CD4-positive, alpha-beta T cell (primary cell): ENCODE measurements at regions not wholly inside any gene's neighbourhood (a gene's known extent, or its start where the extent isn't known, plus 50 kb on each side); places are given as distances from the start of the nearest gene placed in this dataset.
A peak's percentile ranks its signal among the peaks of the same experiment; 100 is the strongest.
"Not testable (repeated sequence)": the region's sequence is repeated elsewhere in the genome, so short reads cannot be mapped to it uniquely, and the experiment has no call there.

Experiments used
- ATAC-seq: fragments of 200-7000 bp; cut with Tn5 transposase; one replicate; pipeline ENCODE4 v1.10.0; 2022; ENCODE audit warnings: mild to moderate bottlenecking; ENCODE audit not compliant: poor library complexity
- CTCF ChIA-PET: fragments of 350-600 bp; sonication (Branson Sonifier 250); formaldehyde crosslinking; loops from one replicate; lab custom pipeline; 2021; ENCODE audit warnings: antibody characterized with exemption, inconsistent platforms; lab: Charles Lee
- POLR2A ChIA-PET: fragments of 350-600 bp; sonication (Branson Sonifier 250); formaldehyde crosslinking; loops from one replicate; lab custom pipeline; 2021; ENCODE audit warnings: antibody characterized with exemption, inconsistent platforms; lab: Charles Lee
- DNase-seq, 14 experiments: peaks; one replicate each; pipeline ENCODE4 v3.0.0-alpha.2; 2013 to 2020; ENCODE audit warnings: mixed read lengths in 2 of 14
- H3K27ac ChIP-seq, 2 donors: one replicate each; pipeline versions ENCODE4 v1.5.1 to v1.7.0; 2013; ENCODE audit warnings: low read length in 2 of 2, low read depth in 1 of 2, mild to moderate bottlenecking in 1 of 2
- H3K27me3 ChIP-seq, 2 experiments: 1 replicate in 1 of 2; 2 replicates in 1 of 2; pipeline versions ENCODE4 v1.6.1 to v1.7.0; 2013; ENCODE audit warnings: low read length in 2 of 2, control low read depth in 1 of 2, mild to moderate bottlenecking in 1 of 2, moderate library complexity in 1 of 2; ENCODE audit not compliant: insufficient read depth in 2 of 2, control insufficient read depth in 1 of 2
- H3K36me3 ChIP-seq: one replicate; pipeline ENCODE4 v1.6.1; 2013; ENCODE audit warnings: low read length, control low read depth; ENCODE audit not compliant: insufficient read depth
- H3K4me1 ChIP-seq: one replicate; pipeline ENCODE4 v1.6.1; 2013; ENCODE audit warnings: low read length, control low read depth; ENCODE audit not compliant: insufficient read depth
- H3K4me3 ChIP-seq: one replicate; pipeline ENCODE4 v1.5.1; 2013; ENCODE audit warnings: mild to moderate bottlenecking, low read length, moderate library complexity
- H3K9me3 ChIP-seq, 2 experiments: 1 replicate in 1 of 2; 2 replicates in 1 of 2; pipeline versions ENCODE4 v1.6.1 to v1.7.0; 2013; ENCODE audit warnings: low read length in 2 of 2, mild to moderate bottlenecking in 2 of 2, control low read depth in 1 of 2, moderate library complexity in 1 of 2; ENCODE audit not compliant: control insufficient read depth in 1 of 2, insufficient read depth in 1 of 2
- H3K27ac Mint-ChIP-seq: one replicate; pipeline ENCODE4 v1.8.0; 2020; ENCODE audit warnings: mixed read lengths
- H3K27me3 Mint-ChIP-seq: one replicate; pipeline ENCODE4 v1.8.0; 2021; ENCODE audit warnings: mixed read lengths
- H3K36me3 Mint-ChIP-seq: one replicate; pipeline ENCODE4 v1.8.0; 2021; ENCODE audit warnings: low read depth, mixed read lengths
- H3K4me1 Mint-ChIP-seq: one replicate; pipeline ENCODE4 v1.8.0; 2021; ENCODE audit warnings: low read depth, mixed read lengths
- H3K4me3 Mint-ChIP-seq: one replicate; pipeline ENCODE4 v1.8.0; 2020; ENCODE audit warnings: mild to moderate bottlenecking, mixed read lengths
- H3K9me3 Mint-ChIP-seq: one replicate; pipeline ENCODE4 v1.8.0; 2020; ENCODE audit warnings: mixed read lengths
- CTCF ChIP-seq: fragments of 200-600 bp; IDR thresholded peaks from one replicate; pipeline ENCODE4 v1.8.0; 2022; ENCODE audit warnings: antibody characterized with exemption, mild to moderate bottlenecking
- intact Hi-C, 2 experiments: fragments of 100-400 bp; cut with DNase I in 1 of 2; cut with micrococcal nuclease in 1 of 2; formaldehyde crosslinking; loops; one replicate each; pipeline versions ENCODE4 v1.15.1 to v1.9.0; 2023 to 2025; cut with DNase I, micrococcal nuclease

GRCh38 chr3:78096488-78097255, 1056.8 kb downstream of the ROBO2 start:
- Mint-ChIP-seq H3K27me3 (no peaks in the 10 kb centered on the region), H3K9me3 (peaks cover 10% of the 10 kb centered on the region), H3K4me3 (no peak overlapping the region), H3K27ac (no peak overlapping the region), H3K36me3 (no peaks in the 10 kb centered on the region), H3K4me1 (no peaks in the 10 kb centered on the region)
- Histone ChIP-seq H3K27ac (no peak overlapping the region), H3K27me3 (no peaks in the 10 kb centered on the region), H3K4me1 (no peaks in the 10 kb centered on the region), H3K4me3 (no peak overlapping the region), H3K9me3 (peaks cover 0 to 12% of the 10 kb centered on the region in 2 experiments), H3K36me3 (no peaks in the 10 kb centered on the region)
- TF ChIP-seq CTCF: no peak
- intact Hi-C loops: no loop called here
- DNase-seq: no peak
- ChIA-PET CTCF (no interaction called here), POLR2A (no interaction called here)
- no peak for ATAC-seq

- ChIA-PET POLR2A (no interaction called here), CTCF (no interaction called here)
- Mint-ChIP-seq H3K4me3 (no peak overlapping the region), H3K36me3 (no peaks in the 10 kb centered on the region), H3K4me1 (no peaks in the 10 kb centered on the region), H3K27me3 (no peaks in the 10 kb centered on the region), H3K9me3 (peaks cover 10% of the 10 kb centered on the region), H3K27ac (no peak overlapping the region)
- Histone ChIP-seq H3K27ac (no peak overlapping the region), H3K4me1 (no peaks in the 10 kb centered on the region), H3K4me3 (no peak overlapping the region), H3K36me3 (no peaks in the 10 kb centered on the region), H3K27me3 (no peaks in the 10 kb centered on the region), H3K9me3 (peaks cover 0 to 12% of the 10 kb centered on the region in 2 experiments)
- ATAC-seq (no peak), DNase-seq (no peak)
- intact Hi-C loops: no loop called here
- TF ChIP-seq CTCF: no peak
Measured at GRCh38 chr3:78098367-78098766, 1058.5 kb downstream of the ROBO2 start.

GRCh38 chr3:78101384-78101783, 1061.5 kb downstream of the ROBO2 start:
- Histone ChIP-seq H3K27ac (no peak overlapping the region), H3K4me3 (no peak overlapping the region), H3K27me3 (no peaks in the 10 kb centered on the region), H3K9me3 (peaks cover 0 to 10% of the 10 kb centered on the region in 2 experiments), H3K4me1 (no peaks in the 10 kb centered on the region), H3K36me3 (no peaks in the 10 kb centered on the region)
- H3K9me3 Mint-ChIP-seq: peaks cover 5% of the 10 kb centered on the region
- H3K36me3 Mint-ChIP-seq: no peaks in the 10 kb centered on the region
- ATAC-seq: no peak
- no peak overlapping the region for H3K4me3 Mint-ChIP-seq
- ChIA-PET POLR2A (no interaction called here), CTCF (no interaction called here)
- H3K27me3 Mint-ChIP-seq: no peaks in the 10 kb centered on the region
- intact Hi-C loops: no loop called here
- no peaks in the 10 kb centered on the region for H3K4me1 Mint-ChIP-seq
- TF ChIP-seq CTCF: no peak
- H3K27ac Mint-ChIP-seq: no peak overlapping the region
- no peak for DNase-seq

- intact Hi-C loops, H3K4me3 ChIP-seq, H3K36me3 ChIP-seq, H3K27me3 ChIP-seq, H3K4me3 Mint-ChIP-seq, H3K27ac Mint-ChIP-seq, CTCF ChIA-PET, H3K4me1 ChIP-seq, ATAC-seq, POLR2A ChIA-PET, H3K27ac ChIP-seq, H3K36me3 Mint-ChIP-seq, H3K4me1 Mint-ChIP-seq, H3K27me3 Mint-ChIP-seq, H3K9me3 Mint-ChIP-seq: not testable (repeated sequence)
- DNase-seq: peak in 1 of 14 experiments; percentile 7
- H3K9me3 ChIP-seq: peaks cover 0 to 14% of the 10 kb centered on the region in 2 experiments
Measured at GRCh38 chr3:78108269-78108961, 1068.5 kb downstream of the ROBO2 start.
